ENCODE measurements at regions not wholly inside any gene's neighbourhood (a gene's known extent, or its start where the extent isn't known, plus 50 kb on each side); places are given as distances from the start of the nearest gene placed in this dataset.

DNA sequence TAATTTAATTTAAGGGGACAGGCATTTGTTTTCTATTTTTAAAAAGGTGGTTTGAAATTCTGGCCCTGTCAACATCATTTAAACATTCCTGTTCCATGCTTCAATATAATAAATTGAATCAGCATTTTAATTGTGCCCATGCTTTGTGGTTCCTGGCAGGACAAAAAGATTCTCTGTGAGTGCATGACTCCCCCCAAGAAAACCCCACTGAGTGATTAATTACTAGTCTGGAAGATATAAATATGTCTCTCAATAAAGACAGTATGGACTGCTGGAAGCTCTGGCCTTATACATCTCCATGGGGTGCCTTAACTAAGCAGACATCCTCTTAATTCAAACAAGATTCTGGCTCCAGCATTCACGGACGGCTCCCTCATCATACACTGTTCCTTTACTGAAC lies 95.0 kb upstream of the PSMD7 start:
- Histone ChIP-seq H4K20me1 (ENCODE audit: insufficient read depth, low read length) (no peaks in the 10 kb centered on the region), H3K4me3 (ENCODE audit: low read depth, low read length, poor library complexity, severe bottlenecking) (no peak overlapping the region)
- TF ChIP-seq EZH2 (IDR thresholded peaks at IDR 0.05; ENCODE audit: borderline replicate concordance, low read length) (no peak), CTCF (IDR thresholded peaks at IDR 0.05; ENCODE audit: low read length) (no peak)

GRCh38 chr16:74200921-74201320 lies 95.7 kb upstream of the PSMD7 start:
- Histone ChIP-seq H3K27ac (ENCODE audit: low read depth, low read length, poor library complexity, severe bottlenecking) (no peak overlapping the region), H3K9me3 (ENCODE audit: low read length) (no peaks in the 10 kb centered on the region), H3F3A (ENCODE audit: insufficient read depth, low read length) (no peaks in the 10 kb centered on the region), H3K79me2 (ENCODE audit: insufficient read depth, low read length) (no peaks in the 10 kb centered on the region), H3K9me2 (ENCODE audit: low read depth, low read length) (no peaks in the 10 kb centered on the region), H3K4me1 (ENCODE audit: insufficient read depth, low read length, severe bottlenecking) (no peaks in the 10 kb centered on the region), H3K36me3 (ENCODE audit: insufficient read depth, low read length) (no peaks in the 10 kb centered on the region), H3K4me2 (ENCODE audit: low read length) (no peak overlapping the region), H3K27me3 (ENCODE audit: insufficient read depth, low read length) (0 out of 2 replicates have a peak, but pooled peaks cover 10% of the 10 kb centered on the region), H3K4me3 (ENCODE audit: low read depth, low read length, poor library complexity, severe bottlenecking) (no peak overlapping the region), H4K20me1 (ENCODE audit: insufficient read depth, low read length) (no peaks in the 10 kb centered on the region), H2AFZ (ENCODE audit: low read length) (no peak overlapping the region), H3K9ac (ENCODE audit: low read length) (no peak overlapping the region)
- TF ChIP-seq CTCF (IDR thresholded peaks at IDR 0.05; ENCODE audit: low read length) (no peak), EZH2 (IDR thresholded peaks at IDR 0.05; ENCODE audit: borderline replicate concordance, low read length) (no peak)

More for the DNA sequence above, 95.0 kb upstream of the PSMD7 start:
- Histone ChIP-seq H3K9ac (ENCODE audit: low read length) (no peak overlapping the region), H3K9me2 (ENCODE audit: low read depth, low read length) (no peaks in the 10 kb centered on the region), H2AFZ (ENCODE audit: low read length) (no peak overlapping the region), H3K9me3 (ENCODE audit: low read length) (no peaks in the 10 kb centered on the region), H3K4me1 (ENCODE audit: insufficient read depth, low read length, severe bottlenecking) (no peaks in the 10 kb centered on the region), H3K4me2 (ENCODE audit: low read length) (no peak overlapping the region), H3K27me3 (ENCODE audit: insufficient read depth, low read length) (0 out of 2 replicates have a peak, but pooled peaks cover 10% of the 10 kb centered on the region), H3F3A (ENCODE audit: insufficient read depth, low read length) (no peaks in the 10 kb centered on the region), H3K36me3 (ENCODE audit: insufficient read depth, low read length) (no peaks in the 10 kb centered on the region), H3K27ac (ENCODE audit: low read depth, low read length, poor library complexity, severe bottlenecking) (no peak overlapping the region), H3K79me2 (ENCODE audit: insufficient read depth, low read length) (no peaks in the 10 kb centered on the region)

- Histone ChIP-seq H3F3A (ENCODE audit: insufficient read depth, low read length) (no peaks in the 10 kb centered on the region), H3K27me3 (ENCODE audit: insufficient read depth, low read length) (0 out of 2 replicates have a peak, but pooled peaks cover 10% of the 10 kb centered on the region), H3K9me2 (ENCODE audit: low read depth, low read length) (no peaks in the 10 kb centered on the region), H4K20me1 (ENCODE audit: insufficient read depth, low read length) (no peaks in the 10 kb centered on the region), H3K4me2 (ENCODE audit: low read length) (no peak overlapping the region), H3K9ac (ENCODE audit: low read length) (no peak overlapping the region), H3K4me1 (ENCODE audit: insufficient read depth, low read length, severe bottlenecking) (no peaks in the 10 kb centered on the region), H3K36me3 (ENCODE audit: insufficient read depth, low read length) (no peaks in the 10 kb centered on the region), H3K79me2 (ENCODE audit: insufficient read depth, low read length) (no peaks in the 10 kb centered on the region), H3K27ac (ENCODE audit: low read depth, low read length, poor library complexity, severe bottlenecking) (no peak overlapping the region), H3K4me3 (ENCODE audit: low read depth, low read length, poor library complexity, severe bottlenecking) (no peak overlapping the region), H2AFZ (ENCODE audit: low read length) (no peak overlapping the region), H3K9me3 (ENCODE audit: low read length) (no peaks in the 10 kb centered on the region)
- TF ChIP-seq EZH2 (IDR thresholded peaks at IDR 0.05; ENCODE audit: borderline replicate concordance, low read length) (no peak), CTCF (IDR thresholded peaks at IDR 0.05; ENCODE audit: low read length) (no peak)
Measured at GRCh38 chr16:74199842-74200124, 96.8 kb upstream of the PSMD7 start.
